ENCODE measurements at regions not wholly inside any gene's neighbourhood (a gene's known extent, or its start where the extent isn't known, plus 50 kb on each side); places are given as distances from the start of the nearest gene placed in this dataset.
A peak's percentile ranks its signal among the peaks of the same experiment; 100 is the strongest.
"Not testable (repeated sequence)": the region's sequence is repeated elsewhere in the genome, so short reads cannot be mapped to it uniquely, and the experiment has no call there.

- DNase-seq = no peak
These were observed 204.9 kb downstream of the DAD1 start for GRCh38 chr14:22384167-22384549.

- no peak for DNase-seq
These were observed 205.4 kb downstream of the DAD1 start for GRCh38 chr14:22383515-22384166.

GRCh38 chr14:22382955-22383354 is 206.1 kb downstream of the DAD1 start:
- no peak for DNase-seq

- no peak for DNase-seq
These were observed 206.6 kb downstream of the DAD1 start for GRCh38 chr14:22382395-22382794.

GRCh38 chr14:22381766-22382165 is 207.3 kb downstream of the DAD1 start:
- no peak for DNase-seq

GRCh38 chr14:22381408-22381760 is 207.6 kb downstream of the DAD1 start:
- DNase-seq = no peak

GRCh38 chr14:22380571-22381407 is 208.2 kb downstream of the DAD1 start:
- DNase-seq = no peak

GRCh38 chr14:22379727-22380126 is 209.3 kb downstream of the DAD1 start:
- DNase-seq = no peak

- DNase-seq = no peak
These were observed 210.8 kb downstream of the DAD1 start for GRCh38 chr14:22378181-22378580.

GRCh38 chr14:22375321-22375930 is 213.6 kb downstream of the DAD1 start:
- peak; percentile 43 for DNase-seq

- DNase-seq = no peak
These were observed 218.8 kb downstream of the DAD1 start for GRCh38 chr14:22370084-22370847.

GRCh38 chr14:22358726-22359125 is 230.3 kb downstream of the DAD1 start:
- no peak for DNase-seq

GRCh38 chr14:22349281-22349680 is 239.7 kb downstream of the DAD1 start:
- not testable (repeated sequence) for DNase-seq

- no peak for DNase-seq
These were observed 244.4 kb downstream of the DAD1 start for GRCh38 chr14:22344673-22345072.

GRCh38 chr14:22344209-22344608 is 244.8 kb downstream of the DAD1 start:
- not testable (repeated sequence) for DNase-seq

GRCh38 chr14:22341049-22341448 is 248.0 kb downstream of the DAD1 start:
- no peak for DNase-seq

- no peak for DNase-seq
These were observed 249.9 kb downstream of the DAD1 start for GRCh38 chr14:22338917-22339715.

GRCh38 chr14:22338381-22338780 is 250.6 kb downstream of the DAD1 start:
- no peak for DNase-seq

- no peak for DNase-seq
These were observed 251.1 kb downstream of the DAD1 start for GRCh38 chr14:22337938-22338337.

- DNase-seq = no peak
These were observed 251.5 kb downstream of the DAD1 start for GRCh38 chr14:22337521-22337920.

- DNase-seq = no peak
These were observed 253.0 kb downstream of the DAD1 start for GRCh38 chr14:22336031-22336430.

- no peak for DNase-seq
These were observed 254.4 kb downstream of the DAD1 start for GRCh38 chr14:22334627-22335026.

GRCh38 chr14:22334275-22334577 is 254.8 kb downstream of the DAD1 start:
- no peak for DNase-seq

Measured in RPMI8226 (cell line).